Coronary artery (tissue), 2 donors: ENCODE measurements at regions not wholly inside any gene's neighbourhood (a gene's known extent, or its start where the extent isn't known, plus 50 kb on each side); places are given as distances from the start of the nearest gene placed in this dataset.

Experiments used
- DNase-seq: peaks from one replicate; pipeline ENCODE4 v3.0.0-alpha.2; 2017; ENCODE audit warnings: low spot score
- H3K27ac ChIP-seq, 2 donors: fragments of 200-600 bp; sonication (generic); one replicate each; pipeline ENCODE4 v1.5.1; 2016 to 2019
- H3K4me3 ChIP-seq: fragments of 200-600 bp; sonication (generic); 2 replicates; pipeline ENCODE4 v1.5.1; 2016; ENCODE audit warnings: mild to moderate bottlenecking, moderate library complexity
- TF ChIP-seq, protein P1 (sequence below): fragments of 200-600 bp; sonication (generic); IDR thresholded peaks from one replicate; pipeline ENCODE4 v1.5.1; 2019; ENCODE audit warnings: antibody characterized with exemption

DNA sequence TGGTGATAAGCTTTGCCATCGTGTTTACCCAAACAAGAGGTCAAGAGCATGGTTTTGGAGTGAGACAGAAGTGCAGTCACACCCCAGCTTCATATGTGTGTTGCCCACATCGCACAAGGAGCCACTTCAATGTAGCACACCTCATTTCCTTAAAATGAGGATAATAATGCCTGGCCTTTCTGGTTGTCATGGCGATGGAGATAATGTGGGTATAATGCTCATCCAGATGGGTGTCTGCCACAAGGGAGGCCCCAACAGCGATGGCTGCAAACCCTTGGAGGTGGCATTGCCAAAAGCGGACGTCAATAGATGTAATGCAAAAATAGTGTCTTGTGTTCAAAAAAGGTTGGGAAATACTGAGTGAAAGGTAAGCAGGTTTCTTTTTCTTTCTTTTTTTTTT, 83.1 kb upstream of the AJAP1 start:
- TF ChIP-seq, protein P1, sequence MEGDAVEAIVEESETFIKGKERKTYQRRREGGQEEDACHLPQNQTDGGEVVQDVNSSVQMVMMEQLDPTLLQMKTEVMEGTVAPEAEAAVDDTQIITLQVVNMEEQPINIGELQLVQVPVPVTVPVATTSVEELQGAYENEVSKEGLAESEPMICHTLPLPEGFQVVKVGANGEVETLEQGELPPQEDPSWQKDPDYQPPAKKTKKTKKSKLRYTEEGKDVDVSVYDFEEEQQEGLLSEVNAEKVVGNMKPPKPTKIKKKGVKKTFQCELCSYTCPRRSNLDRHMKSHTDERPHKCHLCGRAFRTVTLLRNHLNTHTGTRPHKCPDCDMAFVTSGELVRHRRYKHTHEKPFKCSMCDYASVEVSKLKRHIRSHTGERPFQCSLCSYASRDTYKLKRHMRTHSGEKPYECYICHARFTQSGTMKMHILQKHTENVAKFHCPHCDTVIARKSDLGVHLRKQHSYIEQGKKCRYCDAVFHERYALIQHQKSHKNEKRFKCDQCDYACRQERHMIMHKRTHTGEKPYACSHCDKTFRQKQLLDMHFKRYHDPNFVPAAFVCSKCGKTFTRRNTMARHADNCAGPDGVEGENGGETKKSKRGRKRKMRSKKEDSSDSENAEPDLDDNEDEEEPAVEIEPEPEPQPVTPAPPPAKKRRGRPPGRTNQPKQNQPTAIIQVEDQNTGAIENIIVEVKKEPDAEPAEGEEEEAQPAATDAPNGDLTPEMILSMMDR, result no peak
- H3K4me3 ChIP-seq, result no peak overlapping the region
- H3K27ac ChIP-seq, result no peak overlapping the region
- no peak for DNase-seq

DNA sequence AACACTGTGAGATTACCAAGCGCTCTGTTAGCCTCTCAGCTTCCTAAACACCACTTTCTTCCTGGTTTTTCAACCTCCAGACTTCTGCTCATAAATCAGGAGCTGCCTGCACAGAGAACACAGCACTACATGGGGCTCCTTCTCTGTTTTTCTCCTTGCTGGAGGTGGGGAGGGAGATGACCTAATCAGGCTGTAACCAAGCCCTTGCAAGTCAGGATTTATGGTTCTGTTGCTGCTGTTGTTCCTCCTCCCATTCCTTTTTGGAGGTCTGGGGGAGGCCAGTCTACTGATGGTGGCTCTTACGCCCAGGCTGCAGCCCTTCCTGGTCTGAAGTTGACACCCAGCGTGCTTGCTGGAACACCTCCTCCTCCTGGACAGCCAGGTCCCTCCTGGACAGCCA, 80.9 kb upstream of the AJAP1 start:
- TF ChIP-seq, protein P1, result no peak
- H3K4me3 ChIP-seq, result no peak overlapping the region
- H3K27ac ChIP-seq, result no peak overlapping the region

DNA sequence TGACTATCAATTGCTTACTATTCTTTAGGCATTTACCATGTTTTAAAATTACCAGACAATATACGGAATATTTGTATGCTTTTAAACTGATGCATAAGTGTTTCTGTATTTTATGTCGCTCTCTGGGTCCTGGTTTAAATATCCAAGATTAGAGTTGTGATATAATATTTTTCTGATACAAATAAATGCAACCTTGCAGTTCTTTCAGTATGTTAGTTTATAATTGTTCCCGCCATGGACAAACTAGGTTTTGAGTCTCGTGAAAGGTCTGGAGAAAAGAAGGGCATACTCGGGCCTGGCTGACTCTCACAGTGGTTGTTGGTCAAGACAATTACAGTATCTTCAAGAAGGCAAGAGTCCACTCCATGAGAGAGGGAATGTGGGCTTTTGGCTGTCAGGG, 72.6 kb upstream of the AJAP1 start:
- no peak for DNase-seq
- Histone ChIP-seq H3K27ac (no peak overlapping the region), H3K4me3 (no peak overlapping the region)
- TF ChIP-seq, protein P1, result no peak

More for the DNA sequence above, 80.9 kb upstream of the AJAP1 start:
- DNase-seq, result no peak

DNA sequence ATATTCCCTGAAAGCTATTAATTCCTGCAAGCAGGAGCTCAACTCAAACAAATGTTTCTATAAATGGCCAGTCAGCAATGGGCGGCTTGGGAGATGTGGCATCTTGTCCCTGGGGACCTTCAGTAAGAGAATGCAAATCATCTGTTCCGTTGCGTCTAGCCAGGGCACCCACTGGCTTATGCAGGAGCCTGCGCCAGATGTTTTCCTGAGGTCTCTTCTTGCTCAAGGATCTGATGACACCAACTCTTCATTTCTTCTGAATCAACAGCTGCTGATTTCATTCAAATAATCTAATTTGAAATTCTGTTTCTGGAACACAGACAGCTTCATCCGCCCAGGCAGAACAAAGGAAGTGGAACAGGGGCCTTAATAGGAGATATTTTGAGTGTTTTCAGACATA, 70.0 kb upstream of the AJAP1 start:
- DNase-seq, result peak; percentile 21
- no peak overlapping the region for H3K4me3 ChIP-seq
- H3K27ac ChIP-seq, result no peak overlapping the region
- TF ChIP-seq, protein P1, result no peak

DNA sequence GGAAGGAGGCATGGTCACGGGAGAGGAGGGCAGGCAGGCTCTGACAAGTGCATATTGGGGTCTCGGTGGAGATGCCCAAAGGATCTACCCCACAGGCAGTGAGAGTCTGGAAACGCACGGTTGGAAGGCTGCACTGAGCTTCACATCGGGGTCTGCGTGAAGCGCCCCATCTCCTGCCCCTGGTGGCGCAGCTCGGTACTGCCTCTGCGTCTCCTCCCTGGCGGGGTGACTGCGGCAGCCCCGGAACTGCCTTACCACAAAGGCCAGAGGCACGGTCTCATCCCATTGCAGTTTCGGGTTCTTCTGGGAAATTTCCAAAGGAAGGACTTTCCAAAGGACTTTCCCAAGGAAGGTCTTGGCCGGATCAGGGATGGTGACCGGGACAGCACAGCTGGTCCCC, 69.2 kb upstream of the AJAP1 start:
- no peak overlapping the region for H3K4me3 ChIP-seq
- DNase-seq, result peak; percentile 47
- H3K27ac ChIP-seq, result no peak overlapping the region
- TF ChIP-seq, protein P1, result no peak

DNA sequence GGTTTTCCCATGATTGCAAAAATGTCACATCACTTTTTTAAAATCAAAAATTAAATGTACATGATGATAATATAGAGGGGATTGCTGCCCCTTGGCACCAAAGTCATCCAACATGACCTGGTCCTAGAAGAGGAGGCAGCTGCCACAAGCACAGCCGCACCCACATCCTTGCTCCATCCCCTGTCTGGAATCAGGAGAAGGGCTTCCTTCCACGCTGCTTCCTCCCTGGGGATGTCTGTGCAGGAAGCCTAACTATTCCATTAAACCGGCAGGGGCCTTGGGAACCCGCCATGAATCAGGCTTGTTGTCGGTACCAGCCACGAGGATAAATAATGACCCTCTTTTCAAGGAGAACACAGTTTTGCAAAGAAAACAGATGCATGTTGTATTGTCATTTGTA, 68.7 kb upstream of the AJAP1 start:
- H3K27ac ChIP-seq, result no peak overlapping the region
- DNase-seq, result peak; percentile 35
- TF ChIP-seq, protein P1, result no peak
- H3K4me3 ChIP-seq, result no peak overlapping the region

DNA sequence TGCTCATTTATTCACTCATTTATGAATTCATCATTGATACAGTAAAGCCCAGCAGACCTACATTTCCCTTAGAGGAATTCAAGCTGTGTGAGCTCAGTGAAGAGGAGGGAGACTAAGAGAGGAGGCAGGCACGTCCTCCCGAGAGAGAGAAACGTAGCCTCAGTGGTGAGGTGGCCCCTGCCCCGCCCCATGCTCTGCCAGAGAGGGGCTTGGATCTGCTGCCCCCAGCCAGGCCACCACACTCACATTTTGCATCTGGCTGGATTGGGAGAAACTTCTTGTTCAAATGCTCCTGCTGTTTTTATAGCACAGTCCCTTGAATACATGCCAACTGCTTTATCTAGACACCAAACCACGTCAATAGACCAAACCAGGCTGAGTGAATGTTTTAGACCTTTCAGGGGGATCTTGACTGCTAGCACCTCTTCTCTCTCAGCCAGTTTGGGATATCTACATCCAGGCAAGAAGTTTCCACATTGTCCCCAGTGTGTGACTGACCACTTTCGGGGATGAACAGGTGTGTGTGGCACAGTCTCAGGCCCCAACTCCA, 67.7 kb upstream of the AJAP1 start:
- TF ChIP-seq, protein P1, result no peak
- no peak overlapping the region for H3K27ac ChIP-seq
- DNase-seq, result peak; percentile 3
- H3K4me3 ChIP-seq, result no peak overlapping the region
